ENCODE measurements at regions not wholly inside any gene's neighbourhood (a gene's known extent, or its start where the extent isn't known, plus 50 kb on each side); places are given as distances from the start of the nearest gene placed in this dataset.

DNA sequence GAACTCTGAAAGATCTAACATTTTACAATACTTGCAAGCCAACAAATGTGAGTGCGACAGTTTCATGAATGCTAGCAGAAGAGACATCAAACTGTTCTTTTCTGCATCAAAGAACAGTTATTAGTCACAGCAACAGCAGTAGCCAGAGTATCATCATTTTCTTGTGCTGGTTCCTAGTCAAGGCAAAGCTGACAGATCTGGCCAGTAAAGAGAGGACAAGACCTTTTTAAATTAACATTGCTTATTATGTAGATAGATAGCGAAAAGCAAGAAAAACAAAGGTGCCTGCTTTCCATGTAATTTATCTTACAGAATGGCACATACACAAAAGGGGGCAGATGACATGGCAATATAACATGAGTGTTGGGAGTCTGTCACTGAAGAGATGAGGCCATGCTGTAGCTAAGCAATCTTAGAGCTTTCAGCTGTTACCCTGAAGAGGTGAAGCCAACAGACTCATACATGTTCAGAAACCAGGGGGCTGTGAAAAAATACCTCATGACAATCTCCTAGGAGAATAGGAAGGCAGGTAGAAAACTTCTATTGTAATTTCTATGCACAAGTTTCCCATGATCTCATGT is 626.6 kb upstream of the TYRP1 start:
- no peaks in the 10 kb centered on the region for H3K27me3 Mint-ChIP-seq
- ATAC-seq, result no peak
- POLR2A ChIA-PET, result no interaction called here
- CTCF ChIA-PET, result no interaction called here
- no peaks in the 10 kb centered on the region for H3K4me1 Mint-ChIP-seq (ENCODE audit: low read depth)
- no peaks in the 10 kb centered on the region for H3K36me3 Mint-ChIP-seq (ENCODE audit: low read depth)
- no peak overlapping the region for H3K27ac Mint-ChIP-seq
- no peak overlapping the region for H3K4me3 Mint-ChIP-seq
- intact Hi-C loops (cut with micrococcal nuclease), result no loop called here
- H3K9me3 Mint-ChIP-seq, result peaks cover 18% of the 10 kb centered on the region
- TF ChIP-seq, protein P1, sequence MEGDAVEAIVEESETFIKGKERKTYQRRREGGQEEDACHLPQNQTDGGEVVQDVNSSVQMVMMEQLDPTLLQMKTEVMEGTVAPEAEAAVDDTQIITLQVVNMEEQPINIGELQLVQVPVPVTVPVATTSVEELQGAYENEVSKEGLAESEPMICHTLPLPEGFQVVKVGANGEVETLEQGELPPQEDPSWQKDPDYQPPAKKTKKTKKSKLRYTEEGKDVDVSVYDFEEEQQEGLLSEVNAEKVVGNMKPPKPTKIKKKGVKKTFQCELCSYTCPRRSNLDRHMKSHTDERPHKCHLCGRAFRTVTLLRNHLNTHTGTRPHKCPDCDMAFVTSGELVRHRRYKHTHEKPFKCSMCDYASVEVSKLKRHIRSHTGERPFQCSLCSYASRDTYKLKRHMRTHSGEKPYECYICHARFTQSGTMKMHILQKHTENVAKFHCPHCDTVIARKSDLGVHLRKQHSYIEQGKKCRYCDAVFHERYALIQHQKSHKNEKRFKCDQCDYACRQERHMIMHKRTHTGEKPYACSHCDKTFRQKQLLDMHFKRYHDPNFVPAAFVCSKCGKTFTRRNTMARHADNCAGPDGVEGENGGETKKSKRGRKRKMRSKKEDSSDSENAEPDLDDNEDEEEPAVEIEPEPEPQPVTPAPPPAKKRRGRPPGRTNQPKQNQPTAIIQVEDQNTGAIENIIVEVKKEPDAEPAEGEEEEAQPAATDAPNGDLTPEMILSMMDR (IDR thresholded peaks at IDR 0.05), result no peak
- DNase-seq, result no peak

DNA sequence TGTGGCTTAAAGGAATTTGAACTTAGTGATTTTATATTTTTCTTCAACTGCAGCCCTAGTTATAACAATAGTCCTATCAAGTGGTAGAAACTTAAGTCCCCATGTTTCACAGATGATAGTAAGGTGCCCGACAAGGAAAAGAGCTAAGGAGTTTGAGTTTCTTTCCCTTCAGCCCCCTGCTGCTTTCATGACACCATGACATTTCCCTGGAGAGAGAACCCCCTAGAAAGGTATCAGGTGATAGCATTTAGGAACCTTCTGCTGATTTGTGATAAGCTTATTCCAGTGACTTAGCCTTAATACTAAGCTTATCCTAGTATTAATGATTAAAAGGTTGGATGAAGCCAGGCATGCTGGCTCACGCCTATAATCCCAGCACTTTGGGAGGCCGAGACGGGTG is 623.8 kb upstream of the TYRP1 start:
- Mint-ChIP-seq H3K27me3 (no peaks in the 10 kb centered on the region), H3K27ac (no peak overlapping the region), H3K4me3 (no peak overlapping the region), H3K4me1 (ENCODE audit: low read depth) (no peaks in the 10 kb centered on the region), H3K36me3 (ENCODE audit: low read depth) (no peaks in the 10 kb centered on the region), H3K9me3 (peaks cover 26% of the 10 kb centered on the region)
- TF ChIP-seq, protein P1 (IDR thresholded peaks at IDR 0.05), result no peak
- no peak for DNase-seq
- ATAC-seq, result no peak
- intact Hi-C loops (cut with micrococcal nuclease), result no loop called here
- POLR2A ChIA-PET, result no interaction called here
- CTCF ChIA-PET, result no interaction called here

DNA sequence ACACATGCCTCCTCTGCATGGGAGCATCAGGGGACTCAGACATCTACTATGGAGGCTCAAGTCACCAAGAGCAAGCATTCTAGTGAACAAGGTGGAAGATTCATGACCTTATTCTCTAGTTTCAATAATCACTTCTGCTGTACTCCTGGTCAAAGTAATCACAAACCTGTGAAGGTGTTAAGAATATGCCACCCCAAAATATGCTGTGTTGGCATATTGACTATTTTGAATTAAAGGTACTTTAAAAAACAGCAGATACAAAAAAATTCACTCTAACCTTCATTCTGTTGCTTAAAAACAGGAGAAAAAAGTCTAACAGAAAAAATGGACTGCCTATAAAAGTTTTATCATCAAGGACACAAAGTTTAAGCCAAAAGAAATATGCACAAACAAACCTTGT is 607.8 kb upstream of the TYRP1 start:
- CTCF ChIA-PET, result no interaction called here
- no peak for DNase-seq
- intact Hi-C loops (cut with micrococcal nuclease), result no loop called here
- TF ChIP-seq, protein P1 (IDR thresholded peaks at IDR 0.05), result no peak
- Mint-ChIP-seq H3K4me1 (ENCODE audit: low read depth) (no peaks in the 10 kb centered on the region), H3K27ac (no peak overlapping the region), H3K36me3 (ENCODE audit: low read depth) (no peaks in the 10 kb centered on the region), H3K4me3 (no peak overlapping the region), H3K27me3 (no peaks in the 10 kb centered on the region), H3K9me3 (peaks cover 26% of the 10 kb centered on the region)
- POLR2A ChIA-PET, result no interaction called here
- ATAC-seq, result no peak

DNA sequence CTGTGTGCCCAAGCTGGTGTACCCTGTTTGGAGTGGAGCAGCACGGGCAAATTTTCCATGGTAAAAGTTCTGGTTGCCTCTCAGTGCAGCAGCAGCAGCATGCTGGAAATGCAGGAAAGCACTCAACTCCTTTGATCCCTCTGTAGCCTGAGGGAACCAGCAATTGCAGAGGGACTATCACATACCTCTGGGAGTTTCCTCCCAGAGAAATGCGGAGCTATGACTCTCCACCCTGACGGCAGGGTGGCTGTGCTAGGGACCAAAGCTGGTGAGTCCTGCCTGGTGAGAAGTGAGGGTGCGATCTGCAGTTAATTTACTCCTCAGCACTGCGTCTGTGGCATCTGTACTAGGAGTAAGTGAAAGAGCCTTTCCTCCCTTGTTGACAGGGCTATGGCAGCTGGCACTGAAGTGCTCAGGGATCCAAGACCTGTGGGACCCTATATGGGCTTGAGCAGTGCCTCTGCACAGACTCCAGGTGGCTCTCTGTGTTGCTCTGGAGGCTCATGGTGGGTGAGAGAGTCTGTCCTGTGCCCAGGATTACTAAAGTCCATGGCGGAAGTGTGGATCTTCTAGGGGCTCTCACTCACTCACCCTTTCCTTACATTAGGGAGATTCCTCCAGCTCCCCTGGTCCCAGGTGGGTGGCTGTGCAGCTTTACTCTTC is 601.2 kb upstream of the TYRP1 start:
- ATAC-seq, result no peak
- intact Hi-C loops (cut with micrococcal nuclease), result no loop called here
- H3K9me3 Mint-ChIP-seq, result peaks cover 28% of the 10 kb centered on the region
- POLR2A ChIA-PET, result no interaction called here
- H3K4me1 Mint-ChIP-seq (ENCODE audit: low read depth), result no peaks in the 10 kb centered on the region
- no peaks in the 10 kb centered on the region for H3K27me3 Mint-ChIP-seq
- H3K36me3 Mint-ChIP-seq (ENCODE audit: low read depth), result no peaks in the 10 kb centered on the region
- no peak overlapping the region for H3K27ac Mint-ChIP-seq
- TF ChIP-seq, protein P1 (IDR thresholded peaks at IDR 0.05), result no peak
- CTCF ChIA-PET, result no interaction called here
- no peak for DNase-seq
- H3K4me3 Mint-ChIP-seq, result no peak overlapping the region

DNA sequence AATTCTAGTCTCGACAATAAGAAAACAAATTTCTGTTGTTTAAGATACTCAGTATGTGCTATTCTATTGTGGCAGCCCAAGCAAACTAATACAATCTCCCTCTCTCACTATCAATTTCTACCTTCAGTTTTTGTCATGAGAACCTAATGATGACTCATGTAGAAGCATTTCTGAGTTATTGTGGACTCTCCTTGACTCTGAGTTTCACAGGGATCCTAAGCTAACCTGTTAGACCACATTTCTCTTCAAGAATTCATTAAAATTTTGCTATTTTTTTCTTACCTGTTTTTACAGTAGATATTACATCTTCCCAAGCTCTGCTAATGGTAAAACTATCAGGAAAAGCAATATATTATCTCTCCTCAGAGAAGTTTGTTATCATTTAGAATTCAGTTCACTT is 599.1 kb upstream of the TYRP1 start:
- CTCF ChIA-PET, result no interaction called here
- POLR2A ChIA-PET, result no interaction called here
- DNase-seq (no peak), ATAC-seq (no peak)
- Mint-ChIP-seq H3K36me3 (ENCODE audit: low read depth) (no peaks in the 10 kb centered on the region), H3K4me3 (no peak overlapping the region), H3K27me3 (no peaks in the 10 kb centered on the region), H3K4me1 (ENCODE audit: low read depth) (no peaks in the 10 kb centered on the region), H3K9me3 (peaks cover 19% of the 10 kb centered on the region), H3K27ac (no peak overlapping the region)
- intact Hi-C loops (cut with micrococcal nuclease), result no loop called here
- TF ChIP-seq, protein P1 (IDR thresholded peaks at IDR 0.05), result no peak

All from activated CD8-positive, alpha-beta T cell treated with anti-CD3 and anti-CD28 coated beads for 36 hours (primary cell).